ENCODE measurements at regions not wholly inside any gene's neighbourhood (a gene's known extent, or its start where the extent isn't known, plus 50 kb on each side); places are given as distances from the start of the nearest gene placed in this dataset.

DNA sequence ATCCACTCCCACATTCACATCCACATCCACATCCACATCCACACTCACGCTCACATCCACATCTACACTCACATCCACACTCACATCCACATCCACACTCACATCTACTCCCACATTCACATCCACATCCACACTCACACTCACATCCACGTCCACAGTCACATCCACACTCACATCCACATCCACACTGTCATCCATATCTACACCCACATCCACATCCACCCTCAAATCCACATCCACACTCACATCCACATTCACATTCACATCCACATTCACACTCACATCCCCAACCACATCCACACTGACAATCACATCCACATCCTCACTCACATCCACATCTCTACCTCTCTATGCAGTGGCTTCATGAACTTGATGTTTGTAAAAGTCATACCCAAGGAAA is 190.5 kb downstream of the IRX1 start:
- Mint-ChIP-seq H3K27me3 (ENCODE audit: low read depth) (peaks cover 7% of the 10 kb centered on the region), H3K36me3 (ENCODE audit: insufficient read depth in 1 of 3, low read depth in 3 of 3) (no peaks in the 10 kb centered on the region; a peak in 1 of 7 replicates), H3K4me1 (peaks cover 7 to 30% of the 10 kb centered on the region in 2 experiments), H3K27ac (no peak overlapping the region), H3K4me3 (no peak overlapping the region), H3K9me3 (no peaks in the 10 kb centered on the region; a peak in 1 of 5 replicates)
- Histone ChIP-seq H2AK5ac (ENCODE audit: insufficient read length, low read length) (no peak overlapping the region), H4K5ac (ENCODE audit: insufficient read length, low read depth, low read length) (no peak overlapping the region), H3K79me2 (ENCODE audit: insufficient read depth, low read length) (no peaks in the 10 kb centered on the region), H3K79me1 (ENCODE audit: insufficient read depth, low read depth, low read length, poor library complexity, severe bottlenecking) (no peaks in the 10 kb centered on the region), H2BK12ac (ENCODE audit: insufficient read length, low read depth, low read length) (no peak overlapping the region), H3K4ac (ENCODE audit: low read depth, low read length) (no peak overlapping the region), H3K4me1 (ENCODE audit: insufficient read depth, low read length) (peaks cover 4% of the 10 kb centered on the region; the same call in 1 of the 2 replicates), H3K18ac (ENCODE audit: insufficient read length, low read depth, low read length) (no peak overlapping the region), H2BK5ac (ENCODE audit: insufficient read length, low read length) (no peak overlapping the region), H3K4me2 (ENCODE audit: insufficient read depth, insufficient read length, low read length) (no peak overlapping the region), H3T11ph (ENCODE audit: low read length) (no peak overlapping the region), H4K20me1 (ENCODE audit: control insufficient read depth, insufficient read depth, insufficient read length) (no peaks in the 10 kb centered on the region), H2AFZ (ENCODE audit: low read length) (no peak overlapping the region), H3K9ac (ENCODE audit: extremely low read depth, insufficient read length, low read length) (no peak overlapping the region), H3K23me2 (ENCODE audit: insufficient read length, low read depth, low read length, poor library complexity, severe bottlenecking) (peaks cover 3% of the 10 kb centered on the region), H3K27ac (ENCODE audit: insufficient read length, low read depth, low read length) (no peak overlapping the region), H2BK20ac (ENCODE audit: low read depth, low read length, poor library complexity, severe bottlenecking) (no peak overlapping the region), H3K23ac (ENCODE audit: insufficient read length, low read depth, low read length) (no peak overlapping the region), H3K27me3 (ENCODE audit: insufficient read depth, low read length) (no peaks in the 10 kb centered on the region), H3K14ac (ENCODE audit: insufficient read depth, low read length) (no peak overlapping the region), H4K8ac (replicated peaks; ENCODE audit: insufficient read length, low read depth, low read length) (no peak overlapping the region), H3K56ac (ENCODE audit: insufficient read length, low read depth, low read length) (no peak overlapping the region), H4K91ac (ENCODE audit: insufficient read length, low read depth, low read length) (no peak overlapping the region), H2BK120ac (ENCODE audit: low read depth, low read length, poor library complexity, severe bottlenecking) (no peak overlapping the region), H3K9me3 (ENCODE audit: control insufficient read depth, low read depth, low read length) (no peaks in the 10 kb centered on the region), H2BK15ac (ENCODE audit: low read depth, low read length) (no peak overlapping the region)
- 77% methylated on average over 1 of the region's 2 CpGs for WGBS (ENCODE audit: extremely low coverage, insufficient read length, low lambda C conversion rate)
- TF ChIP-seq, protein P1, sequence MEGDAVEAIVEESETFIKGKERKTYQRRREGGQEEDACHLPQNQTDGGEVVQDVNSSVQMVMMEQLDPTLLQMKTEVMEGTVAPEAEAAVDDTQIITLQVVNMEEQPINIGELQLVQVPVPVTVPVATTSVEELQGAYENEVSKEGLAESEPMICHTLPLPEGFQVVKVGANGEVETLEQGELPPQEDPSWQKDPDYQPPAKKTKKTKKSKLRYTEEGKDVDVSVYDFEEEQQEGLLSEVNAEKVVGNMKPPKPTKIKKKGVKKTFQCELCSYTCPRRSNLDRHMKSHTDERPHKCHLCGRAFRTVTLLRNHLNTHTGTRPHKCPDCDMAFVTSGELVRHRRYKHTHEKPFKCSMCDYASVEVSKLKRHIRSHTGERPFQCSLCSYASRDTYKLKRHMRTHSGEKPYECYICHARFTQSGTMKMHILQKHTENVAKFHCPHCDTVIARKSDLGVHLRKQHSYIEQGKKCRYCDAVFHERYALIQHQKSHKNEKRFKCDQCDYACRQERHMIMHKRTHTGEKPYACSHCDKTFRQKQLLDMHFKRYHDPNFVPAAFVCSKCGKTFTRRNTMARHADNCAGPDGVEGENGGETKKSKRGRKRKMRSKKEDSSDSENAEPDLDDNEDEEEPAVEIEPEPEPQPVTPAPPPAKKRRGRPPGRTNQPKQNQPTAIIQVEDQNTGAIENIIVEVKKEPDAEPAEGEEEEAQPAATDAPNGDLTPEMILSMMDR (conservative IDR thresholded peaks at IDR 0.05): no peak
- no peak for DNase-seq

Data from H9 (cell line).